GM23338 (cell line): ENCODE measurements at regions not wholly inside any gene's neighbourhood (a gene's known extent, or its start where the extent isn't known, plus 50 kb on each side); places are given as distances from the start of the nearest gene placed in this dataset.

Source experiments
- ATAC-seq: fragments of 200-7000 bp; cut with Tn5 transposase; 3 replicates; pipeline ENCODE4 v1.9.1; 2020
- DNase-seq: peaks from one replicate; pipeline ENCODE4 v3.0.0-alpha.2; 2015; ENCODE audit warnings: low spot score
- H2AFZ ChIP-seq: fragments of 200-600 bp; sonication (generic); 2 replicates; pipeline ENCODE4 v1.8.0; 2016; ENCODE audit warnings: antibody characterized with exemption, mild to moderate bottlenecking, moderate library complexity
- H3F3A ChIP-seq: fragments of 200-600 bp; sonication (generic); replicated peaks from 2 replicates; pipeline ENCODE4 v1.8.0; 2017; ENCODE audit warnings: antibody characterized with exemption, mixed run types, low read depth
- H3K27ac ChIP-seq: fragments of 200-600 bp; sonication (generic); 2 replicates; pipeline ENCODE4 v1.6.1; 2016; ENCODE audit warnings: low read depth
- H3K27me3 ChIP-seq: fragments of 200-600 bp; sonication (generic); 2 replicates; pipeline ENCODE4 v1.8.0; 2016; ENCODE audit warnings: mild to moderate bottlenecking, mixed run types, moderate library complexity; ENCODE audit not compliant: insufficient read depth
- H3K36me3 ChIP-seq: fragments of 200-600 bp; sonication (generic); 2 replicates; pipeline ENCODE4 v1.8.0; 2016; ENCODE audit warnings: mild to moderate bottlenecking; ENCODE audit not compliant: insufficient read depth
- H3K4me1 ChIP-seq: fragments of 200-600 bp; sonication (generic); 2 replicates; pipeline ENCODE4 v1.8.0; 2016; ENCODE audit warnings: mild to moderate bottlenecking, moderate library complexity; ENCODE audit not compliant: insufficient read depth
- H3K4me2 ChIP-seq: fragments of 200-600 bp; sonication (generic); 2 replicates; pipeline ENCODE4 v1.7.1; 2017; ENCODE audit warnings: mixed run types
- H3K4me3 ChIP-seq: fragments of 200-600 bp; sonication (generic); 2 replicates; pipeline ENCODE4 v1.6.1; 2016; ENCODE audit warnings: mixed run types
- H3K79me2 ChIP-seq: fragments of 200-600 bp; sonication (generic); replicated peaks from 2 replicates; pipeline ENCODE4 v1.8.0; 2017; ENCODE audit warnings: mild to moderate bottlenecking; ENCODE audit not compliant: insufficient read depth
- H3K9me2 ChIP-seq: fragments of 200-600 bp; sonication (generic); 2 replicates; pipeline ENCODE4 v1.8.0; 2017; ENCODE audit not compliant: insufficient read depth
- H4K20me1 ChIP-seq: fragments of 200-600 bp; sonication (generic); replicated peaks from 2 replicates; pipeline ENCODE4 v1.8.0; 2017; ENCODE audit warnings: mild to moderate bottlenecking; ENCODE audit not compliant: insufficient read depth
- H3K27ac Mint-ChIP-seq: 2 replicates; pipeline ENCODE4 v1.8.0; 2020; ENCODE audit warnings: inconsistent platforms, mild to moderate bottlenecking, moderate library complexity, mixed read lengths
- H3K27me3 Mint-ChIP-seq: 3 replicates; pipeline ENCODE4 v1.8.0; 2022; ENCODE audit warnings: low read depth, mild to moderate bottlenecking, moderate library complexity, mixed read lengths, inconsistent platforms; ENCODE audit not compliant: insufficient read depth, poor library complexity
- H3K36me3 Mint-ChIP-seq: 3 replicates; pipeline ENCODE4 v1.8.0; 2021; ENCODE audit warnings: low read depth, mild to moderate bottlenecking, inconsistent platforms, moderate library complexity, mixed read lengths
- H3K4me1 Mint-ChIP-seq: 3 replicates; pipeline ENCODE4 v1.8.0; 2020; ENCODE audit warnings: mild to moderate bottlenecking, inconsistent platforms, mixed read lengths
- H3K4me3 Mint-ChIP-seq: 3 replicates; pipeline ENCODE4 v1.8.0; 2021; ENCODE audit warnings: moderate library complexity, mild to moderate bottlenecking, inconsistent platforms, mixed read lengths
- H3K9me3 Mint-ChIP-seq: 3 replicates; pipeline ENCODE4 v1.8.0; 2020; ENCODE audit warnings: moderate library complexity, mild to moderate bottlenecking, inconsistent platforms, mixed read lengths
- CREB1 ChIP-seq: fragments of 250-450 bp; sonication (Bioruptor Pico); IDR thresholded peaks from 2 replicates; pipeline ENCODE4 v1.5.0; 2020; ENCODE audit warnings: low read depth, mild to moderate bottlenecking, moderate library complexity
- EZH2phosphoT487 ChIP-seq: fragments of 200-600 bp; sonication (generic); IDR thresholded peaks from one replicate; pipeline ENCODE4 v1.8.1; 2018; ENCODE audit warnings: antibody characterized with exemption; ENCODE audit not compliant: unreplicated experiment
- NANOG ChIP-seq: IDR thresholded peaks from 2 replicates; pipeline ENCODE4 v1.6.1; 2016; ENCODE audit warnings: antibody characterized with exemption, borderline replicate concordance
- POLR2AphosphoS5 ChIP-seq: IDR thresholded peaks from 2 replicates; pipeline ENCODE4 v1.6.1; 2016; ENCODE audit warnings: antibody characterized with exemption, low read depth
- REST ChIP-seq: IDR thresholded peaks from one replicate; pipeline ENCODE4 v1.6.1; 2018; ENCODE audit warnings: antibody characterized with exemption; ENCODE audit not compliant: unreplicated experiment
- ZNF114 ChIP-seq: fragments of 250-450 bp; sonication (Bioruptor Pico); IDR thresholded peaks from 2 replicates; pipeline ENCODE4 v1.5.0; 2020; ENCODE audit warnings: mild to moderate bottlenecking, moderate library complexity
- ZNF331 ChIP-seq: fragments of 250-450 bp; sonication (Bioruptor Pico); IDR thresholded peaks from 2 replicates; pipeline ENCODE4 v1.5.0; 2020; ENCODE audit warnings: low read depth, mild to moderate bottlenecking, moderate library complexity

DNA sequence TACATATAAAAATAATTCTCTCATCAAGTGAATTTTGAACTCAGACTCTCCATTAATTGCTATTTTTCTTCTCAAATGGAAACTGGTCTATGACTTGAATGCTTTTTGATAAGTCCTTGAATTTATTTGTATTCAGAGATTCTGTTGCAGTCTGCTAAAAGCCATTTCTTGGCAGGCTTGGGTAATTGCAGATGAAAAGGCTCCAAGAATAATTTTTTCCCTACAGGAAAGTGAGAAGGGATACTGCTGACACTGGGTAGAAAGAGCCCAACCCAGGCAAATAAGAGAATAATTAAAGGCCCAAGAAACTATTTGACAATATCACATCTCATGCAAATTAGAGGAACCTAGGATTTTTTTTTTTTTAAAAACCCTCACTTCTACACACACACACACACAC lies 246.5 kb upstream of the DDI1 start:
- no peak overlapping the region for H3K4me2 ChIP-seq
- no peak overlapping the region for H3K27ac Mint-ChIP-seq
- H3K36me3 Mint-ChIP-seq, result 0 out of 3 replicates have a peak, but pooled peaks cover 5% of the 10 kb centered on the region

GRCh38 chr11:103792981-103793468 lies 243.4 kb upstream of the DDI1 start:
- H4K20me1 ChIP-seq, result no peaks in the 10 kb centered on the region
- H3K9me2 ChIP-seq, result no peaks in the 10 kb centered on the region
- no peak overlapping the region for H3K27ac ChIP-seq
- H3K4me1 ChIP-seq, result no peaks in the 10 kb centered on the region
- peaks cover 9% of the 10 kb centered on the region; the same call in 2 of the 3 replicates for H3K9me3 Mint-ChIP-seq
- no peaks in the 10 kb centered on the region for H3K27me3 Mint-ChIP-seq
- DNase-seq (no peak), ATAC-seq (no peak)
- no peaks in the 10 kb centered on the region for H3K4me1 Mint-ChIP-seq
- H3K79me2 ChIP-seq, result no peaks in the 10 kb centered on the region
- H3K27me3 ChIP-seq, result no peaks in the 10 kb centered on the region
- TF ChIP-seq CREB1 (CRISPR knock-in tag) (no peak), REST (no peak), ZNF114 (CRISPR knock-in tag) (no peak), ZNF331 (CRISPR knock-in tag) (no peak), NANOG (no peak), EZH2phosphoT487 (no peak)
- H3K36me3 ChIP-seq, result no peaks in the 10 kb centered on the region
- H2AFZ ChIP-seq, result no peak overlapping the region
- no peaks in the 10 kb centered on the region for H3K36me3 Mint-ChIP-seq
- no peak overlapping the region for H3K4me3 ChIP-seq
- H3F3A ChIP-seq, result no peaks in the 10 kb centered on the region
- H3K4me3 Mint-ChIP-seq, result no peak overlapping the region
- H3K27ac Mint-ChIP-seq, result no peak overlapping the region
- H3K4me2 ChIP-seq, result no peak overlapping the region

More for the DNA sequence above, 246.5 kb upstream of the DDI1 start:
- Histone ChIP-seq H3K27me3 (no peaks in the 10 kb centered on the region), H4K20me1 (no peaks in the 10 kb centered on the region), H3K4me3 (no peak overlapping the region), H3K9me2 (no peaks in the 10 kb centered on the region), H3K4me1 (no peaks in the 10 kb centered on the region), H3K36me3 (no peaks in the 10 kb centered on the region), H3K79me2 (no peaks in the 10 kb centered on the region), H2AFZ (no peak overlapping the region), H3F3A (no peaks in the 10 kb centered on the region), H3K27ac (no peak overlapping the region)
- ATAC-seq (no peak), DNase-seq (no peak)
- Mint-ChIP-seq H3K27me3 (no peaks in the 10 kb centered on the region), H3K9me3 (peaks cover 16% of the 10 kb centered on the region; the same call in 2 of the 3 replicates), H3K4me1 (no peaks in the 10 kb centered on the region), H3K4me3 (no peak overlapping the region)
- TF ChIP-seq REST (no peak), POLR2AphosphoS5 (no peak), EZH2phosphoT487 (no peak)
